Uterus (tissue), 3 donors: ENCODE measurements at regions not wholly inside any gene's neighbourhood (a gene's known extent, or its start where the extent isn't known, plus 50 kb on each side); places are given as distances from the start of the nearest gene placed in this dataset.

Source experiments
- DNase-seq, 2 donors: peaks; one replicate each; pipeline ENCODE4 v3.0.0-alpha.2; 2019 to 2020
- H3K27ac ChIP-seq, 2 donors: fragments of 200-600 bp; sonication (generic); 1 replicate in 1 of 2; 2 replicates in 1 of 2; pipeline ENCODE4 v1.5.1; 2016 to 2018
- H3K27me3 ChIP-seq, 2 donors: fragments of 200-600 bp; sonication (generic); one replicate each; pipeline ENCODE4 v1.5.1; 2018 to 2019; ENCODE audit warnings: control low read depth in 1 of 2
- H3K36me3 ChIP-seq, 2 donors: fragments of 200-600 bp; sonication (generic); one replicate each; pipeline ENCODE4 v1.5.1; 2019; ENCODE audit warnings: control low read depth in 1 of 2
- H3K4me1 ChIP-seq, 2 donors: fragments of 200-600 bp; sonication (generic); one replicate each; pipeline ENCODE4 v1.5.1; 2018 to 2019; ENCODE audit warnings: control low read depth in 1 of 2
- H3K4me3 ChIP-seq, 2 donors: fragments of 200-600 bp; sonication (generic); 1 replicate in 1 of 2; 2 replicates in 1 of 2; pipeline ENCODE4 v1.5.1; 2018 to 2019; ENCODE audit warnings: mild to moderate bottlenecking in 1 of 2
- H3K9me3 ChIP-seq, 2 donors: fragments of 200-600 bp; sonication (generic); one replicate each; pipeline ENCODE4 v1.5.1; 2019; ENCODE audit warnings: control low read depth in 1 of 2
- POLR2A ChIP-seq, 2 donors: fragments of 450-650 bp; IDR thresholded peaks; one replicate each; pipeline ENCODE4 v1.6.1; 2016; ENCODE audit warnings: antibody characterized with exemption in 2 of 2, mild to moderate bottlenecking in 1 of 2, moderate library complexity in 1 of 2
- intact Hi-C: fragments of 100-400 bp; cut with DNase I; formaldehyde crosslinking; loops from one replicate; pipeline ENCODE4 v1.15.1; 2023; ENCODE audit warnings: low total_unique reads
- TF ChIP-seq, protein P1 (sequence below), 4 experiments: fragments of 200-600 bp in 2 of 4; fragments of 450-650 bp in 2 of 4; sonication (generic) in 2 of 4; IDR thresholded peaks; one replicate each; pipeline ENCODE4 v1.5.1; 2016 to 2019; ENCODE audit warnings: antibody characterized with exemption in 4 of 4, mild to moderate bottlenecking in 2 of 4, moderate library complexity in 1 of 4
- donor health status: DM: yes; HTN: yes; CAD: no.

DNA sequence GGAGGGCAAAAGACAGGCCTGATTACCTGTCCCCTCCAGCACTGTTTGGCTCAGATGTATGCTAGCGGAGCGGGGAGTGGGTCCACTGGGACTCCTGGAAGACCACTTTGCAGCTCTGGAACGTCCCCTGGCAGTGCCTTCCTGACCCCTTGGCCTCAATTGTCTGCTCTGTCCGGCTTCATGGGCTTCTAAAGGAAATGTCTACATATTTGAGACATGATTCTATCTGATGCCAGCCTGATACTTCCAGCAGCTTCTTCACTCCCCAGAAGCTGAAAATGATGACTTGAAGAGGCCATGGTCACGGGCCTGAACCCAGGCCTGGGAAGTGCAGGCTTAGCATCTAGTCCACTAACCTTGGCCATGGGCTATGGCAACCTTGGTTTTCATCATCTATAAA, 112.1 kb downstream of the ACAA2 start:
- Histone ChIP-seq H3K27ac (no peak overlapping the region), H3K36me3 (no peaks in the 10 kb centered on the region), H3K4me3 (no peak overlapping the region), H3K9me3 (no peaks in the 10 kb centered on the region), H3K4me1 (no peaks in the 10 kb centered on the region), H3K27me3 (no peaks in the 10 kb centered on the region)
- no peak for DNase-seq
- TF ChIP-seq, protein P1, sequence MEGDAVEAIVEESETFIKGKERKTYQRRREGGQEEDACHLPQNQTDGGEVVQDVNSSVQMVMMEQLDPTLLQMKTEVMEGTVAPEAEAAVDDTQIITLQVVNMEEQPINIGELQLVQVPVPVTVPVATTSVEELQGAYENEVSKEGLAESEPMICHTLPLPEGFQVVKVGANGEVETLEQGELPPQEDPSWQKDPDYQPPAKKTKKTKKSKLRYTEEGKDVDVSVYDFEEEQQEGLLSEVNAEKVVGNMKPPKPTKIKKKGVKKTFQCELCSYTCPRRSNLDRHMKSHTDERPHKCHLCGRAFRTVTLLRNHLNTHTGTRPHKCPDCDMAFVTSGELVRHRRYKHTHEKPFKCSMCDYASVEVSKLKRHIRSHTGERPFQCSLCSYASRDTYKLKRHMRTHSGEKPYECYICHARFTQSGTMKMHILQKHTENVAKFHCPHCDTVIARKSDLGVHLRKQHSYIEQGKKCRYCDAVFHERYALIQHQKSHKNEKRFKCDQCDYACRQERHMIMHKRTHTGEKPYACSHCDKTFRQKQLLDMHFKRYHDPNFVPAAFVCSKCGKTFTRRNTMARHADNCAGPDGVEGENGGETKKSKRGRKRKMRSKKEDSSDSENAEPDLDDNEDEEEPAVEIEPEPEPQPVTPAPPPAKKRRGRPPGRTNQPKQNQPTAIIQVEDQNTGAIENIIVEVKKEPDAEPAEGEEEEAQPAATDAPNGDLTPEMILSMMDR (IDR thresholded peaks at IDR 0.05) = no peak
- TF ChIP-seq POLR2A (IDR thresholded peaks at IDR 0.05) = no peak
- intact Hi-C loops = no loop called here

DNA sequence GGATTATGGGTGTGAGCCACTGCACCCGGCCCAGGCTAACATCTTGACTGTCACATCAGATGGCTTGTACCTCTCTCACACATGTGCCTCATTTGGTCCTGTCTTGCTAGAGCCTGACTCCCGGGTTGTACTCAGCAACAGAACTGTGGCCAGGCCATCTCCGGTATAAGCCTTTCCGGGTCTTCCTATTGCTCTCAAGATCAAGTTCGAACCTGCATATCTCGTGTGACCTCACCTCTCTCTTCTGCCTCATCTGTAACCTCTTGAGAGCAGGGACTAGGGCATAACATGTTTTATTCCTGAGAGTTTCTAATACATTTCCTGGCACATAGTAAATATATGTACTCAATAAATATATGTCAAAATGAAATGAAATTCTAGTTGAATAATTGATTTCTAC, 114.0 kb downstream of the ACAA2 start:
- Histone ChIP-seq H3K27me3 (no peaks in the 10 kb centered on the region), H3K4me1 (no peaks in the 10 kb centered on the region), H3K4me3 (no peak overlapping the region), H3K27ac (no peak overlapping the region), H3K9me3 (no peaks in the 10 kb centered on the region), H3K36me3 (no peaks in the 10 kb centered on the region)
- no peak for DNase-seq
- intact Hi-C loops = no loop called here
- TF ChIP-seq, protein P1 (IDR thresholded peaks at IDR 0.05) = no peak
- no peak for TF ChIP-seq POLR2A (IDR thresholded peaks at IDR 0.05)

DNA sequence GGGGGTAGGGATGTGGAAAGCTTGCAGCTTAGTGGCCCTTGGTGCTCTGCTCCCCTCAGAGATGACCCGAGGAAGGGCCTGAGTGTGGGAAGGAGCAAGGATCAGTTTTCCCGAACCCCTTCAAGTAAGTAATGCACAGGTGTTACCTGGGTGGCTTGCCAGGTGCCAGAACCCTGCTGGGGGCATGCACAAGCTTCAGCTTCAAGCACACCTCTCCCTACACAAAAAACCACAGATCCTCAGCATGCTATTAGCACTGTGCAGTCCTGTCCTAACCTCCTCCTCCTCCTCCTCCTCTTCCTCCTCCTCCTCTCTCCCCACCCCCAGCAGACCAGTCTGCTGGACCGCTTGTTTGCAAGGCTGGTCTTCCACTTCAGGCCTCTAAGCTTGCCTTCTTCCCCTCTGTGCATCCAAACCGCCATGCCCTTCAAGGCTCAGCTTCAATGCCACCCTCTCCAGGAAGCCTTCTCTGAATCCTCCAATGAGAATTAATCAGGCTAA, 114.8 kb downstream of the ACAA2 start:
- Histone ChIP-seq H3K27ac (no peak overlapping the region), H3K9me3 (no peaks in the 10 kb centered on the region), H3K27me3 (no peaks in the 10 kb centered on the region), H3K36me3 (no peaks in the 10 kb centered on the region), H3K4me1 (no peaks in the 10 kb centered on the region), H3K4me3 (no peak overlapping the region)
- TF ChIP-seq, protein P1 (IDR thresholded peaks at IDR 0.05) = no peak
- no peak for TF ChIP-seq POLR2A (IDR thresholded peaks at IDR 0.05)
- intact Hi-C loops = no loop called here
- no peak for DNase-seq

DNA sequence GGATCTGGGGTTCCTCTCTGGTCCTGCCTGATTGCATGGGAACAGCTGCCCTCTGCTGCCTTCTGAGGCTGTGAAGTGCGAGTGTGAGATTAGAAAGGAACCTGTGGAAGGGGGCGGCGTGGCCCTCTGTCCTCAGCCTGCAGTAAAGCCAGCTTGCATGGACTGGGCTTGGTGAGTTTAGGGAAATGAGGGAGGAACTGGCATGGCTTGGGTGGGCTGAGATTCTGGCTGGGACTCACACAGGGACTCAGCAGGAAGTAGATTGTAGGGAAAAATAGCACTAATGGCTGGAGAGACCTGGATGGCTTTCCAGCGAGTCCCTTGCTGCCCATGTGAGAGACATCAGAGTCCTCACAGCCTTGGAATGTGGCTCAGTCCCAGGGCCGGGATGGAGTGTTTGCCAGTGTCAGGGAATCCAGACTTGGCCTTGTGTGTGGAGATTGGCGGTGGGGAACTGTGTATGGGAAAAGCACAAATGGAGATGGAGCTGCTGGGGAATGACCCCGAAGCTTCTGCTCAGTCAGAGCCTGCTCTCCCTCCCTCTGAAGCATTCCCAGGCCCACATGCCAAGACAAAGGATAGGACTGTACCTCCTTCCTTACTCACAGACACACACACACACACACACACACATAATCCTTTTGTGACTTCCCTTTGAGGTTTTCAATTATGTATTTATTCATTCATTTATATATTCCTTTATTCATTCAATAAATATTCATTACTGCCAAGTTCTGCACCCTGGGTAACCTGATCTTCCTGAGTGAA, 115.4 kb downstream of the ACAA2 start:
- H3K27me3 ChIP-seq = no peaks in the 10 kb centered on the region
- intact Hi-C loops = no loop called here
- H3K4me1 ChIP-seq = no peaks in the 10 kb centered on the region
- no peak for TF ChIP-seq POLR2A (IDR thresholded peaks at IDR 0.05)
- TF ChIP-seq, protein P1 (IDR thresholded peaks at IDR 0.05) = no peak
- H3K4me3 ChIP-seq = no peak overlapping the region
- no peak for DNase-seq
- no peaks in the 10 kb centered on the region for H3K9me3 ChIP-seq
- no peak overlapping the region for H3K27ac ChIP-seq
- no peaks in the 10 kb centered on the region for H3K36me3 ChIP-seq

DNA sequence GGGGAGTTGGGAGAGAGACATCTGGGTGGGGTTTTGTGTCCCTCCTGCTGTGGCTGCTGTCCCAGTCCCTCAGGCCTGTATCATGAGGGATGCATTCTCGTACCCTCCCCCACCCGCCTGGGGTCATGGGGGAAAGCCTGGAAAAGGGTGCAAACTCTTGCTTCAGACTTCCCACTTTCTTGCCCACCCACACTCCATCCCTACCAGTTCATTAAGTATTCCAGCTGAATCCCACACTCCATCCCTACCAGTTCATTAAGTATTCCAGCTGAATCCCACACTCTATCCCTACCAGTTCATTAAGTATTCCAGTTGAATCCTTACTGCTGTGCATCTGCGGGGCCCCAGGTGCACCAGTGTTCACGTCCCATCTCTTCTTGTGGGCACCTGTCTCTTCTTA, 116.3 kb downstream of the ACAA2 start:
- intact Hi-C loops = no loop called here

More for the DNA sequence above, 116.3 kb downstream of the ACAA2 start:
- Histone ChIP-seq H3K4me3 (no peak overlapping the region), H3K36me3 (no peaks in the 10 kb centered on the region), H3K27ac (no peak overlapping the region), H3K9me3 (no peaks in the 10 kb centered on the region), H3K4me1 (no peaks in the 10 kb centered on the region), H3K27me3 (no peaks in the 10 kb centered on the region)
- TF ChIP-seq, protein P1 (IDR thresholded peaks at IDR 0.05) = no peak
- TF ChIP-seq POLR2A (IDR thresholded peaks at IDR 0.05) = no peak
- DNase-seq = no peak
